Esophagus muscularis mucosa (tissue), 4 donors: ENCODE measurements at regions not wholly inside any gene's neighbourhood (a gene's known extent, or its start where the extent isn't known, plus 50 kb on each side); places are given as distances from the start of the nearest gene placed in this dataset.

ENCODE experiments used
- DNase-seq: peaks from one replicate; pipeline ENCODE4 v3.0.0-alpha.2; 2017; ENCODE audit errors: extremely low spot score
- H3K27ac ChIP-seq, 4 donors: fragments of 200-600 bp; sonication (generic); replicated peaks in 1 of 4; 1 replicate in 3 of 4; 2 replicates in 1 of 4; pipeline ENCODE4 v1.5.1; 2016 to 2019; ENCODE audit warnings: mild to moderate bottlenecking in 1 of 4
- H3K27me3 ChIP-seq, 4 donors: fragments of 200-600 bp; sonication (generic); one replicate each; pipeline versions ENCODE4 v1.5.1 to v1.6.0; 2016 to 2019
- H3K36me3 ChIP-seq, 4 donors: fragments of 200-600 bp; sonication (generic); one replicate each; pipeline ENCODE4 v1.5.1; 2016 to 2019
- H3K4me1 ChIP-seq, 4 donors: fragments of 200-600 bp; sonication (generic); one replicate each; pipeline ENCODE4 v1.5.1; 2016 to 2019
- H3K4me3 ChIP-seq, 4 donors: fragments of 200-600 bp; sonication (generic); 1 replicate in 2 of 4; 2 replicates in 2 of 4; pipeline ENCODE4 v1.5.1; 2016 to 2019; ENCODE audit warnings: mild to moderate bottlenecking in 4 of 4, moderate library complexity in 1 of 4
- H3K9me3 ChIP-seq, 4 donors: fragments of 200-600 bp; sonication (generic); 1 replicate in 3 of 4; 2 replicates in 1 of 4; pipeline ENCODE4 v1.5.1; 2016 to 2019
- CTCF ChIP-seq, 3 experiments: fragments of 200-600 bp in 2 of 3; fragments of 450-650 bp in 1 of 3; sonication (generic) in 2 of 3; IDR thresholded peaks; one replicate each; pipeline ENCODE4 v1.5.1; 2017 to 2019; ENCODE audit warnings: antibody characterized with exemption in 3 of 3, mild to moderate bottlenecking in 2 of 3, moderate library complexity in 1 of 3
- EP300 ChIP-seq: sonication (generic); formaldehyde crosslinking; IDR thresholded peaks from one replicate; pipeline ENCODE4 v1.6.1; 2017; ENCODE audit warnings: antibody characterized with exemption
- POLR2A ChIP-seq: fragments of 450-650 bp; IDR thresholded peaks from one replicate; pipeline ENCODE4 v1.6.1; 2017; ENCODE audit warnings: antibody characterized with exemption, moderate library complexity, mild to moderate bottlenecking, low read depth
- POLR2AphosphoS5 ChIP-seq, 2 donors: sonication (generic); formaldehyde crosslinking; IDR thresholded peaks; one replicate each; pipeline ENCODE4 v1.6.1; 2017; ENCODE audit warnings: antibody characterized with exemption in 2 of 2
- WGBS: methylation state at CpG from one replicate; pipeline ENCODE4 v1.1.5; 2018; 5-methylcytosine and 5-hydroxymethylcytosine counted together
- intact Hi-C: fragments of 100-400 bp; cut with DNase I; formaldehyde crosslinking; loops from one replicate; pipeline ENCODE4 v1.15.1; 2023

GRCh38 chr7:98470485-98471240 lies 69.8 kb upstream of the BAIAP2L1 start:
- peak overlapping the region; percentile 22 to 30 (median 28) for H3K4me3 ChIP-seq
- H3K36me3 ChIP-seq: no peaks in the 10 kb centered on the region
- peaks cover 0 to 7% (median 0%) of the 10 kb centered on the region in 4 donors for H3K9me3 ChIP-seq
- intact Hi-C loops: no loop called here
- DNase-seq: no peak
- no peak for TF ChIP-seq POLR2A
- TF ChIP-seq CTCF (IDR thresholded peaks at IDR 0.05): no peak
- no peak for TF ChIP-seq EP300
- TF ChIP-seq POLR2AphosphoS5 (IDR thresholded peaks at IDR 0.05): no peak
- H3K4me1 ChIP-seq: peaks cover 6 to 10% (median 9%) of the 10 kb centered on the region in 4 donors
- 6% methylated on average over 37 of the region's 48 CpGs for WGBS
- H3K27me3 ChIP-seq: peaks cover 0 to 73% (median 9%) of the 10 kb centered on the region in 4 donors
- no peak overlapping the region for H3K27ac ChIP-seq

- intact Hi-C loops: no loop called here
- TF ChIP-seq EP300 (no peak), POLR2AphosphoS5 (IDR thresholded peaks at IDR 0.05) (no peak), CTCF (IDR thresholded peaks at IDR 0.05) (no peak), POLR2A (no peak)
- Histone ChIP-seq H3K27ac (no peak overlapping the region), H3K36me3 (no peaks in the 10 kb centered on the region), H3K9me3 (peaks cover 0 to 7% (median 0%) of the 10 kb centered on the region in 4 donors), H3K27me3 (peaks cover 0 to 77% (median 9%) of the 10 kb centered on the region in 4 donors), H3K4me3 (no peak overlapping the region), H3K4me1 (peaks cover 6 to 10% (median 9%) of the 10 kb centered on the region in 4 donors)
- WGBS: 89% methylated on average over 1 of the region's 1 CpG
- no peak for DNase-seq
These were observed 68.2 kb upstream of the BAIAP2L1 start for GRCh38 chr7:98469088-98469487.

GRCh38 chr7:98467570-98468312 lies 66.9 kb upstream of the BAIAP2L1 start:
- peaks cover 6 to 10% (median 9%) of the 10 kb centered on the region in 4 donors for H3K4me1 ChIP-seq
- TF ChIP-seq CTCF (IDR thresholded peaks at IDR 0.05): no peak
- no peak for TF ChIP-seq POLR2A
- no peak for TF ChIP-seq EP300
- TF ChIP-seq POLR2AphosphoS5 (IDR thresholded peaks at IDR 0.05): no peak
- 78% methylated on average over 8 of the region's 8 CpGs for WGBS
- no peaks in the 10 kb centered on the region for H3K36me3 ChIP-seq
- peaks cover 0 to 80% (median 9%) of the 10 kb centered on the region in 4 donors for H3K27me3 ChIP-seq
- DNase-seq: no peak
- H3K27ac ChIP-seq: no peak overlapping the region
- H3K4me3 ChIP-seq: no peak overlapping the region
- H3K9me3 ChIP-seq: peaks cover 0 to 7% (median 0%) of the 10 kb centered on the region in 4 donors
- intact Hi-C loops: no loop called here

- H3K9me3 ChIP-seq: peaks cover 0 to 7% (median 0%) of the 10 kb centered on the region in 4 donors
- DNase-seq: no peak
- H3K27ac ChIP-seq: no peak overlapping the region
- 74% methylated on average over 8 of the region's 8 CpGs for WGBS
- intact Hi-C loops: no loop called here
- H3K4me1 ChIP-seq: no peaks in the 10 kb centered on the region
- no peaks in the 10 kb centered on the region for H3K36me3 ChIP-seq
- H3K27me3 ChIP-seq: peaks cover 0 to 68% (median 2%) of the 10 kb centered on the region in 4 donors
- H3K4me3 ChIP-seq: no peak overlapping the region
- no peak for TF ChIP-seq CTCF (IDR thresholded peaks at IDR 0.05)
- TF ChIP-seq POLR2AphosphoS5 (IDR thresholded peaks at IDR 0.05): no peak
- TF ChIP-seq EP300: no peak
- TF ChIP-seq POLR2A: no peak
These were observed 64.1 kb upstream of the BAIAP2L1 start for GRCh38 chr7:98465022-98465421.
